Suprapubic skin (tissue), 4 donors: ENCODE measurements at regions not wholly inside any gene's neighbourhood (a gene's known extent, or its start where the extent isn't known, plus 50 kb on each side); places are given as distances from the start of the nearest gene placed in this dataset.

Source experiments
- CTCF ChIP-seq, 2 donors: fragments of 200-600 bp in 1 of 2; fragments of 450-650 bp in 1 of 2; sonication (generic) in 1 of 2; IDR thresholded peaks; one replicate each; pipeline ENCODE4 v1.5.1; 2016 to 2019; ENCODE audit warnings: antibody characterized with exemption in 2 of 2, mild to moderate bottlenecking in 1 of 2, moderate library complexity in 1 of 2
- EP300 ChIP-seq: sonication (generic); formaldehyde crosslinking; IDR thresholded peaks from one replicate; pipeline ENCODE4 v1.6.1; 2017; ENCODE audit warnings: antibody characterized with exemption
- POLR2A ChIP-seq, 2 donors: fragments of 450-650 bp; IDR thresholded peaks; one replicate each; pipeline ENCODE4 v1.6.1; 2017; ENCODE audit warnings: antibody characterized with exemption in 2 of 2, mild to moderate bottlenecking in 2 of 2, moderate library complexity in 2 of 2
- POLR2AphosphoS5 ChIP-seq, 3 donors: sonication (generic); formaldehyde crosslinking; IDR thresholded peaks; one replicate each; pipeline ENCODE4 v1.6.1; 2017; ENCODE audit warnings: antibody characterized with exemption in 3 of 3

- TF ChIP-seq CTCF (IDR thresholded peaks at IDR 0.05) (no peak), POLR2A (IDR thresholded peaks at IDR 0.05) (no peak), EP300 (no peak), POLR2AphosphoS5 (IDR thresholded peaks at IDR 0.05) (no peak)
Observed at GRCh38 chr11:28699701-28700100, 591.5 kb downstream of the METTL15 start.
